H1 (cell line): ENCODE measurements at regions not wholly inside any gene's neighbourhood (a gene's known extent, or its start where the extent isn't known, plus 50 kb on each side); places are given as distances from the start of the nearest gene placed in this dataset.

Source experiments
- CTCF ChIA-PET: fragments of 300-600 bp; sonication (Branson Sonifier 250); formaldehyde crosslinking; loops from one replicate; lab custom pipeline; 2021; ENCODE audit not compliant: partially characterized antibody; lab: Charles Lee
- POLR2A ChIA-PET: fragments of 300-600 bp; sonication (Branson Sonifier 250); formaldehyde crosslinking; loops from one replicate; lab custom pipeline; 2021; ENCODE audit warnings: inconsistent platforms; ENCODE audit not compliant: partially characterized antibody; lab: Charles Lee
- DNase-seq, 2 experiments: peaks; one replicate each; pipeline versions ENCODE4 v3.0.0 to v3.0.0-alpha.2; 2010 to 2022; ENCODE audit warnings: low spot score in 2 of 2, low read depth in 1 of 2, mixed read lengths in 1 of 2
- FAIRE-seq: peaks from 2 replicates; lab custom pipeline; 2011; peaks lifted over from hg19 to GRCh38; lab: Jason Lieb, UNC
- H2AFZ ChIP-seq: 2 replicates; pipeline ENCODE4 v1.8.1; 2012; ENCODE audit warnings: low read length, inconsistent platforms
- H2AK5ac ChIP-seq: 2 replicates; pipeline ENCODE4 v1.6.1; 2013; ENCODE audit warnings: low read depth, low read length
- H2BK120ac ChIP-seq: replicated peaks from 2 replicates; pipeline ENCODE3; 2013; ENCODE audit warnings: low read depth, low read length, inconsistent platforms
- H2BK12ac ChIP-seq: 2 replicates; pipeline ENCODE4 v1.6.1; 2013; ENCODE audit warnings: low read depth, low read length
- H2BK15ac ChIP-seq: 2 replicates; pipeline ENCODE4 v1.6.1; 2013; ENCODE audit warnings: low read length
- H2BK20ac ChIP-seq: 2 replicates; pipeline ENCODE4 v1.6.1; 2013; ENCODE audit warnings: low read length
- H2BK5ac ChIP-seq: 2 replicates; pipeline ENCODE4 v1.6.1; 2013; ENCODE audit warnings: low read depth, low read length
- H3K14ac ChIP-seq: 2 replicates; pipeline ENCODE4 v1.6.1; 2013; ENCODE audit warnings: inconsistent platforms; ENCODE audit not compliant: insufficient read length
- H3K18ac ChIP-seq: 2 replicates; pipeline ENCODE4 v1.6.1; 2013; ENCODE audit warnings: low read length; ENCODE audit errors: extremely low read depth
- H3K23ac ChIP-seq: 2 replicates; pipeline ENCODE4 v1.6.1; 2013; ENCODE audit warnings: inconsistent platforms; ENCODE audit not compliant: insufficient read length
- H3K23me2 ChIP-seq: 2 replicates; pipeline ENCODE4 v1.6.1; 2013; ENCODE audit warnings: low read depth, low read length
- H3K27ac ChIP-seq: 2 replicates; pipeline ENCODE4 v1.6.1; 2011; ENCODE audit warnings: low read depth, low read length, inconsistent platforms
- H3K27me3 ChIP-seq, 4 experiments: replicated peaks in 1 of 4; 1 replicate in 1 of 4; 2 replicates in 3 of 4; pipeline versions ENCODE4 v1.6.1 to v1.8.1; 2011 to 2013; ENCODE audit warnings: low read length in 3 of 4, mild to moderate bottlenecking in 3 of 4, inconsistent platforms in 2 of 4, mixed read lengths in 2 of 4, moderate library complexity in 1 of 4; ENCODE audit not compliant: control insufficient read depth in 3 of 4, insufficient read depth in 3 of 4; ENCODE audit errors: extremely low read depth in 1 of 4
- H3K36me3 ChIP-seq, 4 experiments: 2 replicates each; pipeline versions ENCODE4 v1.6.1 to v1.8.1; 2011 to 2013; ENCODE audit warnings: mild to moderate bottlenecking in 4 of 4, low read length in 3 of 4, moderate library complexity in 2 of 4, control low read depth in 1 of 4, inconsistent platforms in 1 of 4; ENCODE audit not compliant: insufficient read depth in 4 of 4, control insufficient read depth in 2 of 4
- H3K4ac ChIP-seq: replicated peaks from 2 replicates; pipeline ENCODE3; 2013; ENCODE audit warnings: low read length, low read depth, mixed read lengths, inconsistent platforms; ENCODE audit not compliant: insufficient read length
- H3K4me1 ChIP-seq, 4 experiments: replicated peaks in 1 of 4; 1 replicate in 1 of 4; 2 replicates in 3 of 4; pipeline versions ENCODE4 v1.6.1 to v1.8.1; 2011 to 2013; ENCODE audit warnings: low read length in 3 of 4, inconsistent platforms in 2 of 4, mixed read lengths in 1 of 4; ENCODE audit not compliant: insufficient read depth in 4 of 4, control insufficient read depth in 3 of 4
- H3K4me2 ChIP-seq, 2 experiments: 2 replicates each; pipeline versions ENCODE4 v1.6.1 to v1.8.1; 2011 to 2013; ENCODE audit warnings: low read depth in 2 of 2, low read length in 2 of 2, control low read depth in 1 of 2, inconsistent platforms in 1 of 2, mild to moderate bottlenecking in 1 of 2; ENCODE audit not compliant: insufficient read depth in 1 of 2
- H3K4me3 ChIP-seq, 4 experiments: fragments of 200-600, 300-600 bp in 1 of 4; sonication (generic), shearing (Covaris generic), sonication (Bioruptor Twin) in 1 of 4; 2 replicates each; pipeline versions ENCODE4 v1.5.1 to v1.8.1; 2011 to 2016; ENCODE audit warnings: low read length in 4 of 4, low read depth in 3 of 4, control low read depth in 2 of 4, inconsistent platforms in 2 of 4, mild to moderate bottlenecking in 2 of 4, mixed read lengths in 1 of 4, moderate library complexity in 1 of 4; ENCODE audit not compliant: insufficient read depth in 2 of 4; ENCODE audit errors: extremely low read depth in 1 of 4
- H3K56ac ChIP-seq: replicated peaks from 2 replicates; pipeline ENCODE3; 2013; ENCODE audit warnings: low read depth, mild to moderate bottlenecking, mixed read lengths, low read length, inconsistent platforms; ENCODE audit not compliant: insufficient read length
- H3K79me1 ChIP-seq: 2 replicates; pipeline ENCODE4 v1.6.1; 2013; ENCODE audit warnings: low read depth, low read length, control low read depth
- H3K79me2 ChIP-seq, 2 experiments: 2 replicates each; pipeline versions ENCODE4 v1.6.1 to v1.8.1; 2012 to 2013; ENCODE audit warnings: low read length in 2 of 2, mild to moderate bottlenecking in 2 of 2, inconsistent platforms in 1 of 2; ENCODE audit not compliant: insufficient read depth in 2 of 2, control insufficient read depth in 1 of 2
- H3K9ac ChIP-seq, 4 experiments: replicated peaks in 1 of 4; 1 replicate in 1 of 4; 2 replicates in 3 of 4; pipeline versions ENCODE4 v1.6.1 to v1.8.1; 2011 to 2013; ENCODE audit warnings: low read depth in 3 of 4, low read length in 3 of 4, control low read depth in 2 of 4, mild to moderate bottlenecking in 2 of 4, moderate library complexity in 2 of 4, inconsistent platforms in 1 of 4; ENCODE audit errors: extremely low read depth in 1 of 4
- H3K9me3 ChIP-seq, 2 experiments: 2 replicates each; pipeline versions ENCODE4 v1.6.1 to v1.8.1; 2012 to 2013; ENCODE audit warnings: mild to moderate bottlenecking in 2 of 2, moderate library complexity in 2 of 2, control low read depth in 1 of 2, inconsistent platforms in 1 of 2, low read depth in 1 of 2, low read length in 1 of 2, mixed read lengths in 1 of 2; ENCODE audit not compliant: insufficient read depth in 2 of 2
- H4K20me1 ChIP-seq, 2 experiments: replicated peaks in 1 of 2; 2 replicates each; pipeline versions ENCODE3 to v1.8.1; 2011 to 2013; ENCODE audit warnings: inconsistent platforms in 2 of 2, low read length in 2 of 2, mild to moderate bottlenecking in 1 of 2; ENCODE audit not compliant: insufficient read depth in 2 of 2, control insufficient read depth in 1 of 2
- H4K5ac ChIP-seq: 2 replicates; pipeline ENCODE4 v1.6.1; 2013; ENCODE audit warnings: low read length, low read depth, mixed read lengths, inconsistent platforms; ENCODE audit not compliant: insufficient read length
- H4K8ac ChIP-seq: 2 replicates; pipeline ENCODE4 v1.8.0; 2013; ENCODE audit warnings: mild to moderate bottlenecking, moderate library complexity, low read length, inconsistent platforms; ENCODE audit not compliant: insufficient read depth; ENCODE audit errors: extremely low read depth
- H4K91ac ChIP-seq: replicated peaks from 2 replicates; pipeline ENCODE3; 2013; ENCODE audit warnings: low read length, mixed read lengths, inconsistent platforms; ENCODE audit not compliant: insufficient read length
- BACH1 ChIP-seq: IDR thresholded peaks from 2 replicates; pipeline ENCODE4 v1.6.1; 2012; ENCODE audit warnings: low read length, improper control_type of control experiment
- BRCA1 ChIP-seq: IDR thresholded peaks from 2 replicates; pipeline ENCODE4 v1.6.1; 2012; ENCODE audit warnings: low read depth, low read length, improper control_type of control experiment
- EZH2 ChIP-seq: fragments of 200-600 bp; sonication (generic); IDR thresholded peaks from 2 replicates; pipeline ENCODE4 v1.7.1; 2012; ENCODE audit warnings: low read depth, mild to moderate bottlenecking, moderate library complexity, low read length, inconsistent platforms; ENCODE audit not compliant: severe bottlenecking
- HDAC2 ChIP-seq, 2 experiments: fragments of 300-600 bp in 1 of 2; sonication (generic) in 1 of 2; IDR thresholded peaks; 2 replicates each; pipeline ENCODE4 v1.6.1; 2011 to 2012; ENCODE audit warnings: low read depth in 2 of 2, low read length in 2 of 2, mild to moderate bottlenecking in 2 of 2, moderate library complexity in 2 of 2, borderline replicate concordance in 1 of 2, inconsistent platforms in 1 of 2
- HDAC6 ChIP-seq: IDR thresholded peaks from one replicate; pipeline ENCODE4 v1.7.1; 2012; ENCODE audit warnings: low read depth, mild to moderate bottlenecking, inconsistent platforms, low read length, moderate library complexity
- POLR2AphosphoS5 ChIP-seq: IDR thresholded peaks from 2 replicates; pipeline ENCODE4 v1.6.1; 2011; ENCODE audit warnings: low read depth, low read length
- SUZ12 ChIP-seq: fragments of 200-600 bp; sonication (generic); IDR thresholded peaks from 2 replicates; pipeline ENCODE4 v1.6.1; 2012; ENCODE audit warnings: mild to moderate bottlenecking, inconsistent platforms, low read length, moderate library complexity, mixed read lengths
- TAF7 ChIP-seq: optimal IDR thresholded peaks from 2 replicates; pipeline ENCODE3; 2011; ENCODE audit warnings: low read depth, mild to moderate bottlenecking, inconsistent platforms, low read length, moderate library complexity, borderline replicate concordance
- TBP ChIP-seq: IDR thresholded peaks from 2 replicates; pipeline ENCODE4 v1.6.1; 2011; ENCODE audit warnings: low read depth, low read length, improper control_type of control experiment
- YY1 ChIP-seq: IDR thresholded peaks from 2 replicates; pipeline ENCODE4 v1.6.1; 2011; ENCODE audit warnings: low read depth, mild to moderate bottlenecking, low read length
- WGBS, 2 experiments: shearing (Covaris generic) in 1 of 2; methylation state at CpG; one replicate each; pipeline versions ENCODE4 v1.1.6 to v1.1.7; 2013 to 2015; ENCODE audit warnings: low lambda C conversion rate in 2 of 2, mixed read lengths in 2 of 2, inconsistent platforms in 1 of 2, low coverage in 1 of 2, missing lambda C conversion rate in 1 of 2; ENCODE audit not compliant: insufficient replicate concordance in 2 of 2, insufficient coverage in 1 of 2, insufficient read length in 1 of 2; ENCODE audit errors: extremely low coverage in 1 of 2, missing lambda C conversion rate in 1 of 2; 5-methylcytosine and 5-hydroxymethylcytosine counted together

- Histone ChIP-seq H3K4ac (no peak overlapping the region), H3K9me3 (peaks cover 0 to 3% of the 10 kb centered on the region in 2 experiments; a peak in 1 of 4 replicates), H4K5ac (no peak overlapping the region), H3K9ac (no peak overlapping the region), H3K79me2 (no peaks in the 10 kb centered on the region), H2AK5ac (no peak overlapping the region), H2BK20ac (no peak overlapping the region), H2BK15ac (no peak overlapping the region)
- DNase-seq: no peak
- WGBS, 2 experiments: 92% methylated on average over 26 of the region's 28 CpGs; no CpG with 5 or more reads in 1 of the 2 experiments
- CTCF ChIA-PET: interaction anchor here (0.7 to 2.1 kb wide), 4 partner anchors 29 to 484 kb away, joined by 3 to 8 read pairs (median 4); no protein-coding TSS in a partner anchor
- FAIRE-seq: no peak
- TF ChIP-seq TBP (no peak), POLR2AphosphoS5 (no peak), BRCA1 (no peak), HDAC6 (no peak), TAF7 (no peak), HDAC2 (IDR thresholded peaks at IDR 0.05; ENCODE audit: borderline replicate concordance in 1 of 2, low read depth in 2 of 2, low read length in 2 of 2) (no peak), YY1 (no peak), SUZ12 (no peak), BACH1 (no peak), EZH2 (no peak)
- TF ChIP-seq, all 59 proteins: peak for 0
- no peak overlapping the region for H3K18ac ChIP-seq
- H3K14ac ChIP-seq: no peak overlapping the region
- H3K23ac ChIP-seq: no peak overlapping the region
- H3K27me3 ChIP-seq: no peaks in the 10 kb centered on the region
- H2BK5ac ChIP-seq: no peak overlapping the region
- peaks cover 0 to 3% (median under 1%) of the 10 kb centered on the region in 4 experiments; a peak in 1 of 7 replicates for H3K4me1 ChIP-seq
- no peak overlapping the region for H3K56ac ChIP-seq
- no peaks in the 10 kb centered on the region for H4K20me1 ChIP-seq
- no peak overlapping the region for H2AFZ ChIP-seq
- POLR2A ChIA-PET: no interaction called here
- H4K8ac ChIP-seq: no peak overlapping the region; the same call in 1 of the 2 replicates
- H3K4me3 ChIP-seq: no peak overlapping the region
- no peak overlapping the region for H2BK12ac ChIP-seq
- no peak overlapping the region for H3K4me2 ChIP-seq
- peaks cover 7% of the 10 kb centered on the region; the same call in 1 of the 2 replicates for H3K23me2 ChIP-seq
- H3K27ac ChIP-seq: no peak overlapping the region
- H3K79me1 ChIP-seq: no peaks in the 10 kb centered on the region; the same call in 1 of the 2 replicates
- H4K91ac ChIP-seq: no peak overlapping the region
- no peaks in the 10 kb centered on the region for H3K36me3 ChIP-seq
- no peak overlapping the region for H2BK120ac ChIP-seq
Observed at GRCh38 chr17:79464318-79465010, 146.4 kb downstream of the RBFOX3 start.
